ENCODE measurements at regions not wholly inside any gene's neighbourhood (a gene's known extent, or its start where the extent isn't known, plus 50 kb on each side); places are given as distances from the start of the nearest gene placed in this dataset.

DNA sequence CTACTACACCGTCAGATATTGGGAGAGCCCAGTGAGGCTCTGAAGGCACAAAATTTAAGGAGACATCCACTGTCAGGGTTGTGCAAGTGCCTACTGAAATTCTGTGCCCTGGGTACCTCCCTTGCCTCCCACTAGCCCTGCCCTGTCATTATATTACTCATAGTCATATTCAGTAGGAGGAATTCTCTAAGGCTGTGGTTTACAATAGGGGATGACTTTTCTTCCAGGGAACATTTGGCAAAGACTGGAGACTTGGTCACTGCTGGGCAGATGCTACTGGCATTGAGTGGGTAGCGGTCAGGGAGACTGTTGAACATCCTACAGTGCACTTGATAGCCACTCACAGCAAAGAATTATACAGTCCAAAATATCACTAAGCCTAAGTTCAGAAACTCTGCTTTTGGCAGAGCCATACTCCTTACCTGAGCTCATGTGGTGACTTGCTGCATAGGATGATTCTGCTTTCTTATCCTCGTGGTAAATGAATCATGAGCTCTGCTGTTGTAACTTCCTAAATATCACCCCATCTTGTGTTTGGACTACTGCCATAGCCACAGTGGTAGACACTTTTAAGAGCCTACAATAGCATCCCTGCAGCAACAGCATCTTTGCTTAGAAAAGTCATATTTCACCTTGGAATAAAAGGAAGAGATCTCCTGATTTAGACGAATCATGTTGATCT is 563.4 kb upstream of the PLXNA2 start:
- no peaks in the 10 kb centered on the region for H3K9me3 ChIP-seq (ENCODE audit: low read length)
- no peaks in the 10 kb centered on the region for H3K36me3 ChIP-seq (ENCODE audit: insufficient read depth, low read length)
- H3K27me3 ChIP-seq (ENCODE audit: insufficient read depth, low read depth, low read length): no peaks in the 10 kb centered on the region
- H3F3A ChIP-seq (ENCODE audit: insufficient read depth, low read length, poor library complexity, severe bottlenecking): no peaks in the 10 kb centered on the region
- TF ChIP-seq MXI1 (conservative IDR thresholded peaks at IDR 0.05; ENCODE audit: poor library complexity, severe bottlenecking) (no peak), POLR2AphosphoS5 (IDR thresholded peaks at IDR 0.05) (no peak), EZH2 (IDR thresholded peaks at IDR 0.05; ENCODE audit: borderline replicate concordance, insufficient read depth, low read length, poor library complexity, severe bottlenecking) (no peak), RAD21 (conservative IDR thresholded peaks at IDR 0.05) (no peak), SMC3 (conservative IDR thresholded peaks at IDR 0.05; ENCODE audit: poor library complexity) (no peak), TAF1 (IDR thresholded peaks at IDR 0.05; ENCODE audit: low read depth) (no peak), EP300 (conservative IDR thresholded peaks at IDR 0.05; ENCODE audit: poor library complexity, severe bottlenecking) (no peak)
- TF ChIP-seq, protein P1, sequence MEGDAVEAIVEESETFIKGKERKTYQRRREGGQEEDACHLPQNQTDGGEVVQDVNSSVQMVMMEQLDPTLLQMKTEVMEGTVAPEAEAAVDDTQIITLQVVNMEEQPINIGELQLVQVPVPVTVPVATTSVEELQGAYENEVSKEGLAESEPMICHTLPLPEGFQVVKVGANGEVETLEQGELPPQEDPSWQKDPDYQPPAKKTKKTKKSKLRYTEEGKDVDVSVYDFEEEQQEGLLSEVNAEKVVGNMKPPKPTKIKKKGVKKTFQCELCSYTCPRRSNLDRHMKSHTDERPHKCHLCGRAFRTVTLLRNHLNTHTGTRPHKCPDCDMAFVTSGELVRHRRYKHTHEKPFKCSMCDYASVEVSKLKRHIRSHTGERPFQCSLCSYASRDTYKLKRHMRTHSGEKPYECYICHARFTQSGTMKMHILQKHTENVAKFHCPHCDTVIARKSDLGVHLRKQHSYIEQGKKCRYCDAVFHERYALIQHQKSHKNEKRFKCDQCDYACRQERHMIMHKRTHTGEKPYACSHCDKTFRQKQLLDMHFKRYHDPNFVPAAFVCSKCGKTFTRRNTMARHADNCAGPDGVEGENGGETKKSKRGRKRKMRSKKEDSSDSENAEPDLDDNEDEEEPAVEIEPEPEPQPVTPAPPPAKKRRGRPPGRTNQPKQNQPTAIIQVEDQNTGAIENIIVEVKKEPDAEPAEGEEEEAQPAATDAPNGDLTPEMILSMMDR (IDR thresholded peaks at IDR 0.05; ENCODE audit: poor library complexity, severe bottlenecking): no peak
- TF ChIP-seq, protein P2, sequence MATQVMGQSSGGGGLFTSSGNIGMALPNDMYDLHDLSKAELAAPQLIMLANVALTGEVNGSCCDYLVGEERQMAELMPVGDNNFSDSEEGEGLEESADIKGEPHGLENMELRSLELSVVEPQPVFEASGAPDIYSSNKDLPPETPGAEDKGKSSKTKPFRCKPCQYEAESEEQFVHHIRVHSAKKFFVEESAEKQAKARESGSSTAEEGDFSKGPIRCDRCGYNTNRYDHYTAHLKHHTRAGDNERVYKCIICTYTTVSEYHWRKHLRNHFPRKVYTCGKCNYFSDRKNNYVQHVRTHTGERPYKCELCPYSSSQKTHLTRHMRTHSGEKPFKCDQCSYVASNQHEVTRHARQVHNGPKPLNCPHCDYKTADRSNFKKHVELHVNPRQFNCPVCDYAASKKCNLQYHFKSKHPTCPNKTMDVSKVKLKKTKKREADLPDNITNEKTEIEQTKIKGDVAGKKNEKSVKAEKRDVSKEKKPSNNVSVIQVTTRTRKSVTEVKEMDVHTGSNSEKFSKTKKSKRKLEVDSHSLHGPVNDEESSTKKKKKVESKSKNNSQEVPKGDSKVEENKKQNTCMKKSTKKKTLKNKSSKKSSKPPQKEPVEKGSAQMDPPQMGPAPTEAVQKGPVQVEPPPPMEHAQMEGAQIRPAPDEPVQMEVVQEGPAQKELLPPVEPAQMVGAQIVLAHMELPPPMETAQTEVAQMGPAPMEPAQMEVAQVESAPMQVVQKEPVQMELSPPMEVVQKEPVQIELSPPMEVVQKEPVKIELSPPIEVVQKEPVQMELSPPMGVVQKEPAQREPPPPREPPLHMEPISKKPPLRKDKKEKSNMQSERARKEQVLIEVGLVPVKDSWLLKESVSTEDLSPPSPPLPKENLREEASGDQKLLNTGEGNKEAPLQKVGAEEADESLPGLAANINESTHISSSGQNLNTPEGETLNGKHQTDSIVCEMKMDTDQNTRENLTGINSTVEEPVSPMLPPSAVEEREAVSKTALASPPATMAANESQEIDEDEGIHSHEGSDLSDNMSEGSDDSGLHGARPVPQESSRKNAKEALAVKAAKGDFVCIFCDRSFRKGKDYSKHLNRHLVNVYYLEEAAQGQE (IDR thresholded peaks at IDR 0.05; ENCODE audit: borderline replicate concordance): no peak
- no peak overlapping the region for H3K9ac ChIP-seq (ENCODE audit: low read length)
- H3K79me2 ChIP-seq (replicated peaks; ENCODE audit: insufficient read depth, low read length): no peaks in the 10 kb centered on the region
- no peak overlapping the region for H2AFZ ChIP-seq (ENCODE audit: low read depth, low read length)
- no peak overlapping the region for H3K4me3 ChIP-seq (ENCODE audit: low read length)
- H3K27ac ChIP-seq (ENCODE audit: low read length): no peak overlapping the region
- H3K9me2 ChIP-seq (ENCODE audit: insufficient read depth, low read length): no peaks in the 10 kb centered on the region
- no peak overlapping the region for H3K4me2 ChIP-seq (ENCODE audit: low read length)
- H4K20me1 ChIP-seq (ENCODE audit: insufficient read depth): no peaks in the 10 kb centered on the region

GRCh38 chr1:208808301-208808700 is 564.1 kb upstream of the PLXNA2 start:
- no peak overlapping the region for H3K27ac ChIP-seq (ENCODE audit: low read length)
- H3K79me2 ChIP-seq (replicated peaks; ENCODE audit: insufficient read depth, low read length): no peaks in the 10 kb centered on the region
- no peak overlapping the region for H2AFZ ChIP-seq (ENCODE audit: low read depth, low read length)
- H3K36me3 ChIP-seq (ENCODE audit: insufficient read depth, low read length): no peaks in the 10 kb centered on the region
- no peak overlapping the region for H3K4me2 ChIP-seq (ENCODE audit: low read length)
- H3K9me3 ChIP-seq (ENCODE audit: low read length): no peaks in the 10 kb centered on the region
- TF ChIP-seq EZH2 (IDR thresholded peaks at IDR 0.05; ENCODE audit: borderline replicate concordance, insufficient read depth, low read length, poor library complexity, severe bottlenecking) (no peak), POLR2AphosphoS5 (IDR thresholded peaks at IDR 0.05) (no peak), MXI1 (conservative IDR thresholded peaks at IDR 0.05; ENCODE audit: poor library complexity, severe bottlenecking) (no peak), SMC3 (conservative IDR thresholded peaks at IDR 0.05; ENCODE audit: poor library complexity) (no peak), TAF1 (IDR thresholded peaks at IDR 0.05; ENCODE audit: low read depth) (no peak), RAD21 (conservative IDR thresholded peaks at IDR 0.05) (no peak), EP300 (conservative IDR thresholded peaks at IDR 0.05; ENCODE audit: poor library complexity, severe bottlenecking) (no peak)
- TF ChIP-seq, protein P2 (IDR thresholded peaks at IDR 0.05; ENCODE audit: borderline replicate concordance): no peak
- TF ChIP-seq, protein P1 (IDR thresholded peaks at IDR 0.05; ENCODE audit: poor library complexity, severe bottlenecking): no peak
- no peaks in the 10 kb centered on the region for H4K20me1 ChIP-seq (ENCODE audit: insufficient read depth)
- no peaks in the 10 kb centered on the region for H3F3A ChIP-seq (ENCODE audit: insufficient read depth, low read length, poor library complexity, severe bottlenecking)
- no peaks in the 10 kb centered on the region for H3K27me3 ChIP-seq (ENCODE audit: insufficient read depth, low read depth, low read length)
- H3K9ac ChIP-seq (ENCODE audit: low read length): no peak overlapping the region
- no peaks in the 10 kb centered on the region for H3K9me2 ChIP-seq (ENCODE audit: insufficient read depth, low read length)
- no peak overlapping the region for H3K4me3 ChIP-seq (ENCODE audit: low read length)
